Fibroblast of skin of abdomen (primary cell): ENCODE measurements at regions not wholly inside any gene's neighbourhood (a gene's known extent, or its start where the extent isn't known, plus 50 kb on each side); places are given as distances from the start of the nearest gene placed in this dataset.
"Not testable (repeated sequence)": the region's sequence is repeated elsewhere in the genome, so short reads cannot be mapped to it uniquely, and the experiment has no call there.

Source experiments
- DNase-seq: peaks from one replicate; pipeline ENCODE4 v3.0.0-alpha.2; 2013

DNA sequence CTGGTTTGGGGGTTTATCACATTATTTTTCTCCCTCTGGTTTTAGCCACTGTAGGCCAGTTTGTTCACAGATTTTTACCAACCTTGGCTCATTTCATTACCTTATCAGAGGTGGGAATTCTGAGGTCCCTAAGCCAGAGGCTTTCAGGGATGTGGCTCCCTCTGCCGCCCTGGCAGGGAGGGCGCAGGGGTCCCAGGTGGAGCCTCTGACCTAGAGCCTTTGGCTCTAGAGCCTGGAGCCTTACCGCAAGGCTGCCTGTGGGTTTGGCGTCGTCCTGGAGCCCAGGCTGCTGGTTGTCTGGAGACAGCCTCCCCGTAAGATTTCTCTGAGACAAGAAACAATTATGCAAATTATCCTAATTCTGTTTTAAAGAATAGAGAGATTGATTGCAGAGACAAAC lies 188.0 kb downstream of the LMLN start:
- DNase-seq = not testable (repeated sequence)

- not testable (repeated sequence) for DNase-seq
Observed at GRCh38 chr3:198149904-198150303, 189.9 kb downstream of the LMLN start.

- not testable (repeated sequence) for DNase-seq
Observed at GRCh38 chr3:198151867-198152266, 191.8 kb downstream of the LMLN start.

DNA sequence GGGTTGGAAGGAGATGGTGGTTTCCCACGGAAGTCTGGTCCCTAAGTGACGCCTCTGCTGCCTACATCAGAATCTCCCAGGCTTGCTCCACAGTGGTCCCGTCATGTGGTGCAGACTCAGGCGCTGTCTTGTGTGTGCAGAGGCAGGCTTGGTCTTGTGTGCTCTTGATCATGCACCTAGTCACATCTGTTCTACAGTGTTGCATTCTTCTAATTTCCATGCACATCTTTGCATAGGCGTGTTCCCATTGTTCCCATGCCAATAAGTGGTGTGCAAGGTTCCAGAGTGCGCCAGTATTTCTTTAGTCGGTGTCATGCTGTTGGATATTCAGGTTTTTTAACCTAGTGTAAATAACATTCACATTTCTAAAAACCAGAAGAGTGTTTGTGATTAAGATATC lies 195.8 kb downstream of the LMLN start:
- DNase-seq = not testable (repeated sequence)

- DNase-seq = not testable (repeated sequence)
Observed at GRCh38 chr3:198157231-198157868, 197.3 kb downstream of the LMLN start.

GRCh38 chr3:198158007-198158406 lies 198.0 kb downstream of the LMLN start:
- not testable (repeated sequence) for DNase-seq

DNA sequence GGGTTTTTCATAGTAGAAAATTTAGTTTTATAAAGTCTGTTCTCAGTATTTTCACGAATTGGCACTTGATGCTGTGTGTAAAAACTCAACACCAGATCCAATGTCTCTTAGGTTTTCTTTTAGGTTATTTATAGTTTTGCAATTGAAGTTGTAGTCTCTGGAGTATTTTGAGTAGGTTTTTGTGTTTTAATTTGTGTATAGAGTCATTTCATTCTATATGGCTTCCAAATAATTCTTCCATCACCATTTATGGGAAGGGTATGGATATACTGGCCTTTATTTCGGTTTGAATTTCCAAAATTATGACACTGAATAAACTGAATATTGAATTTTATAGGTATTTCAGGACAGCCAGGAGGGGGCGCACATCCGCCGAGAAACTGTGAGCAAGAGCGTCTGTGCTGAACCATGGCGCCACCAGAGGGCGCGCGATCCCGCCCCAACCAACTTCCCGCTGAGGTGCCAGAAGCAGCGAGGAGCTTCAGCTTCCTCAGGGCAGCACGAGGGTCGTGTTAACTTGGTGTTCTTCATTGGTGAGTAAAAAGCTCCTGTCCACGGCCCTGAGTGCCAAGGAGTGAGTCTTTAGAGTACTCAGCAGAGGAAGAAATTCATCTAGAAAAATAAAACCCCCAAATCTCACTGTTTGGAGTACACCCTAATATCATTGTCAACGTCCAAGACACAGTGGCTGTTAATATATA lies 207.5 kb downstream of the LMLN start:
- DNase-seq = peak; percentile 33

DNA sequence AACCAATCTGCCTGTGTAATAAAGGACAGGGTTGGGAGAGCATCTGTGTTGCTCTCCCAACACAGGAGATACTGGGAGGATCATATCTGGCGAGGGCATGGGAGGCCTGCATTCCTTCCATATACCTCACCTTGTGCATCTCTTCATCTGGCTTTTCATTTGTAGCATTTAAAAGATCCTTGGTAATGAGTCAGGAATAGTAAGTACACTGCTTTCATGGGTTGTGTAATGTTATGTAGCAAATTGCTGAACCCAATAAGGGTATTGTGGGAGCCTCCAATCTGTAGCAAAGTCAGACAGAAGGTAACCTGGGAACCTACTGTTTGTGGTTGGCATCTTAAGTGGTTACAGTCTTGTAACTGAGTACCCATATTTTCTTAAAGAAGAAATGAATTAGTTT lies 210.8 kb downstream of the LMLN start:
- DNase-seq = peak; percentile 50

GRCh38 chr3:198173080-198173479 lies 213.1 kb downstream of the LMLN start:
- DNase-seq = not testable (repeated sequence)

DNA sequence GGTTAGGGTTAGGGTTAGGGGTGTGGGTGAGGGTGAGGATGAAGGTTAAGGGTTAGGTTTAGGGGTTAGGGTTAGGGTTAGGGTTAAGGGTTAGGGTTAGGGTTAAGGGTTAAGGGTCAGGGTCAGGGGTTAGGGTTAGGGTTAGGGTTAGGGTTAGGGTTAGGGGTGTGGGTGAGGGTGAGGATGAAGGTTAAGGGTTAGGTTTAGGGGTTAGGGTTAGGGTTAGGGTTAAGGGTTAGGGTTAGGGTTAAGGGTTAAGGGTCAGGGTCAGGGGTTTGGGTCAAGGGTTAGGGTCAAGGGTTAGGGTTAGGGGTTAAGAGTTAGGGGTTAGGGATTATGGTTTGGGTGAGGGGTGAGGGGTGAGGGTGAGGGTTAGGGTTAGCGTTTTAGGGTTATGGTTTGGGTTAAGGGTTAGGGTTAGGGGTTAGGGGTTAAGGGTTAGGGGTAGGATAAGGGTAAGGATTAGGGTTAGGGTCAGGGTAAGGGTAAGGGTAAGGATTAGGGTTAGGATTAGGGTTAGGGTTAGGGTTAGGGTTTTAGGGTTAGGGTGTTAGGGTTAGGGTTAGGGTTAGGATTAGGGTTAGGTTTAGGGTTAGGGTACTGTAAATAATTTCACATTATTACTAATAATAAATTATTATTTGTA lies 214.0 kb downstream of the LMLN start:
- DNase-seq = not testable (repeated sequence)
